Right ventricle myocardium superior (tissue), 1 donor: ENCODE measurements at regions not wholly inside any gene's neighbourhood (a gene's known extent, or its start where the extent isn't known, plus 50 kb on each side); places are given as distances from the start of the nearest gene placed in this dataset.

Experiments used
- ATAC-seq: fragments of 200-7000 bp; cut with Tn5 transposase; one replicate; pipeline ENCODE4 v1.9.1; 2020; ENCODE audit warnings: mild to moderate bottlenecking; ENCODE audit not compliant: poor library complexity
- DNase-seq: peaks from one replicate; pipeline ENCODE4 v3.0.0-alpha.2; 2020
- intact Hi-C: fragments of 100-400 bp; cut with DNase I; formaldehyde crosslinking; loops from one replicate; pipeline ENCODE4 v1.11.2; 2022
- donor health status: DM: no; HTN: yes; CAD: no; lungs with severe emphysema.

DNA sequence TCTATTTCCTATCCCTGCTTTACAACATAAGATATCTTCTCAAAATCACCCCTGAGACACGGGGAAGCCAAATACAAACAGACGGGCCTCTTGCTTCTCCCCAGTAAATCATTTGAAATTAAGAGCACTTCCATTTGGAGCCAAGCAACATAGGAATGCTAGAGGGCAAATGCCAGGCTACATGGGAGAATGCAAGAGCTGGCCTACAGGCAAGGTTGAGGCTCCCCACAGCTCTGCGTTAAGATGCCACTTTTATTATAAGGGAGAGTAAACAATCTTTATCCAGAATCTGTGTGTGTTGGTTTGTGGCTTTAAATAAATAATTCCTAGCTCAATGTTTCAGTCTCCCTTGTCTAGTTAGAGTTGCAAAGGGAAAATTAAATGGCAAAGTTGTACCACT is 305.1 kb upstream of the KCNH8 start:
- ATAC-seq: no peak
- intact Hi-C loops: no loop called here
- DNase-seq: no peak

DNA sequence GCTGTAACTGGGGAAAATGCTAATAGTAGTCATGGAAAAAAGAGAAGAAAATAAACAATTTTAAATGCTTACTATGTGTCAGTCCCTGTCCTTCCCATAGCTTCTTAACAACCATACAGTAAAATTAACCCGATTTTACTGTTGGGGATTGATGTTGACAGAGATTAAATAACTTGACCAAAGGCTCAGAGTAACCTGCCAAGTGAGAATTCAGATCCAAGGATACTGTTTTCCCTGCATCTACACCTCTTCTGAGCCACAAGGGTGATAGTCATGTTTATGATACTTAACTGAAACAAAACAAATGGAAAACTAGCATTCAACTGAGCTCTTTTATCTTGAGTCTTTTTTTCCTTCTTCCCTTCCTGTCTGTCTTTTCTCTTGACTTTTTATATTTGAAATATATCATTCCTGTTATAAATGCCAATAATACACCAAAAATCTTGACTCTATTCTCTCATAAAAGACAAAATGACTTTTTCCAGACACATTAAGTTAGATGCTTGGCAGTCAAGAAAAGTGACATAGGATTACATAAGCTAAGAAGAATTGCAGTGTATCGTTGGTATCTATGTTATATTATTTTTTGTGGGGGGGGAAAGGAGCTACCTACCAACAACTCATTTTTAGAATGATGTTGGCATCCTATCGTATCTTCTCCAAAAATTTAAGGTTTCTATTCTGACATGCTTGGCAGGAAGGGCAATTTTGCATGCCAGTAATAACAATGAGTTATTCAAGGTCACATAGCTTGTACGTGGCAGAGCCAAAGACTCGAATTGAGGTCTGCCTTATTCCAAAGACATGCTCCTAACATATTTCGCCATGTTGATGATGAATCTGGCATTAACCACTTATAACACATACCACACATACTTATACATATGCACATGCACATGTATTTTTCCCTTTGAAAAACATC is 306.6 kb upstream of the KCNH8 start:
- ATAC-seq: no peak
- DNase-seq: no peak
- intact Hi-C loops: no loop called here

- DNase-seq: no peak
- intact Hi-C loops: no loop called here
- ATAC-seq: no peak
Measured at GRCh38 chr3:18840535-18841137, 307.7 kb upstream of the KCNH8 start.

GRCh38 chr3:18838758-18839157 is 309.6 kb upstream of the KCNH8 start:
- DNase-seq: no peak
- no peak for ATAC-seq
- intact Hi-C loops: no loop called here

DNA sequence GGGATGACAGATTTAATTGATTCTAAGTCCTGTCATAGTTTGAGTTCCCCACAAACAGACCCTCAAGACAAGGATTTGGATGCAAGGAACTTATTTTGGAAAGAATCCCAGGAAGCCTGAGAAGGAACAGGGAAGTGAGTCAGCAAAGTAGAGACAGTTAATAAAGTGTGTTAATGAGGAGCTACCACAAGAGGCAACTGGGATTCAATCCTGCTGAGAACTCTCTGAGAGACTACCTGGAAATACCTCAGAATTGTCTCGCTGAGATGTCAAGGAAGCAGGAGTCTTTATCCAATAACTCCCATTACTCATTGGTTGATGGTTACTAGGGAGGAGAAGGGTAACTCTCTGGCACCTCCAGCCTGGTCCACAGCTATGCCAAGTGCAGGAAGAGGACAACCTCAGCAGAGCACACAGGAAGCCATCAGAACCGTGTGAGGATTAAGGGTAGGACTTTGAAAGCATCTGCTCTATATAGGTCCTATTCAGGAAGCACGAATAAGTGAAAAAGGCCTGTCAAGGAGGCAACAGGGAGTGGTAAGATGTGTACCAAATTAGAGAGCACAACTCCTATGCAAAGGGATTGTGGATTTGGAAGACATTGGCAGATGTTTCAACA is 311.1 kb upstream of the KCNH8 start:
- intact Hi-C loops: no loop called here
- DNase-seq (no peak), ATAC-seq (no peak)

DNA sequence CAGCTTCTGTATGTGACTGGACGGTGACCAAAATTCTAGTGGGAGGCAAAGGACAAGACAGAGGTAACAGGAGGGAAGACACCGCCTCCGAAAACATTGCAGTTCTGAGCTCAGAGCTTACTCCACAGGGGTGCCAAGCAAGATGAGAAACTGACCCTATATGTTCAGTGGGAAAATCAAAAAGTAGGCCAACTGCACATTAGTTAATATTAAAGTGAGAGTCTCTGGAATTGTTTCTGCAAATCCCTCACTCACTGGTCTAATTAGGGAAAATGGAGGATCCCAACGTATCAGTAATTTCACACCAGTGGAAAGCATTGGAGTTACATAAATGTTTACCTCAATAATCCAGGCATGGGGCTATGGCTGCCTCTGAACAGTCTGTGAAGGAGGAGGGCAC is 313.3 kb upstream of the KCNH8 start:
- ATAC-seq: no peak
- no peak for DNase-seq
- intact Hi-C loops: no loop called here

DNA sequence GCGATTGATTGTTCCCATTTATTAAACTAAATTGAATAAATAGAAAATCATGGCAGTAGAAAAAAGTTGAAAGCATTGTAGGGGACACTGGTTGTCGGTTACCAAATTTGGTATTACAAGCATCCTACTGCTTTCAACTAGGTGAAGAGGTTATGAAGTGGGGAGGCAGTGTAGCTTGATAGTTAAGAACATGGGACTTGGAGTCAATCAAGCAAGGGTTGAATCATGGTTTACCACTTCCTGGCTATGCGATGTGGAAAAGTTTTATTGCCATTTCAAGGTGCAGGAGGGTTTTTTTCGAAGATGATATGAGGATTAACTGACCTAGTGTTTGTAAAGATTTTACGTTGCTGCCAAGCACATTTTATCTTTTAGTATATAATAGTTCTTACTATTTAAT is 318.2 kb upstream of the KCNH8 start:
- intact Hi-C loops: no loop called here
- ATAC-seq: no peak
- no peak for DNase-seq

GRCh38 chr3:18828637-18829036 is 319.7 kb upstream of the KCNH8 start:
- no peak for DNase-seq
- intact Hi-C loops: no loop called here
- no peak for ATAC-seq

GRCh38 chr3:18827664-18828063 is 320.6 kb upstream of the KCNH8 start:
- no peak for ATAC-seq
- intact Hi-C loops: no loop called here
- no peak for DNase-seq

- DNase-seq (no peak), ATAC-seq (no peak)
- intact Hi-C loops: no loop called here
Measured at GRCh38 chr3:18825665-18826064, 322.6 kb upstream of the KCNH8 start.

DNA sequence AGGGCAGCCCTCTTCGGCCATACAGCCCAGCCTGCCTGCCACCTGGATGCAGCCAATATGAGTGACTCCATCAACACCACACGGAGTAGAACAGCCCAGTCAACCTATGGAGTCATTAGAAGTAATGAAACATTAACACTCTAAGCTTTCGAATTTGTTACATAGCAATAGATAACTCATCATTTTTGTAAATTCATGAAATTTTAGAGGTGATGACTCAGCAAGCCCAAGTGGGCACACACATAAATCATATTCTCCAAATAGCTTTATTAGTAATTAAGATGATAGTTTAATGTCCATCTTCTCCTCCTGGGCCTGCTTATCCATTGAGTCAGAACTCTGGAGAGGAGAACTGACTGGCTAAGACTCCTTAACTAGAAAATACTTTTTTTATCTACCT is 335.0 kb upstream of the KCNH8 start:
- no peak for DNase-seq
- intact Hi-C loops: no loop called here

GRCh38 chr3:18812316-18812715 is 336.0 kb upstream of the KCNH8 start:
- intact Hi-C loops: no loop called here
- DNase-seq (no peak), ATAC-seq (no peak)

More for the DNA sequence above, 335.0 kb upstream of the KCNH8 start:
- no peak for ATAC-seq

- ATAC-seq (no peak), DNase-seq (no peak)
- intact Hi-C loops: no loop called here
Measured at GRCh38 chr3:18810306-18810661, 338.0 kb upstream of the KCNH8 start.

GRCh38 chr3:18809640-18810305 is 338.5 kb upstream of the KCNH8 start:
- intact Hi-C loops: no loop called here
- ATAC-seq: no peak

GRCh38 chr3:18808429-18808828 is 339.9 kb upstream of the KCNH8 start:
- intact Hi-C loops: no loop called here
- no peak for DNase-seq
- no peak for ATAC-seq

More at GRCh38 chr3:18809640-18810305, 338.5 kb upstream of the KCNH8 start:
- DNase-seq: no peak

- intact Hi-C loops: no loop called here
- ATAC-seq (no peak), DNase-seq (no peak)
Measured at GRCh38 chr3:18807593-18807992, 340.7 kb upstream of the KCNH8 start.

GRCh38 chr3:18806633-18807032 is 341.7 kb upstream of the KCNH8 start:
- DNase-seq (no peak), ATAC-seq (no peak)
- intact Hi-C loops: no loop called here

DNA sequence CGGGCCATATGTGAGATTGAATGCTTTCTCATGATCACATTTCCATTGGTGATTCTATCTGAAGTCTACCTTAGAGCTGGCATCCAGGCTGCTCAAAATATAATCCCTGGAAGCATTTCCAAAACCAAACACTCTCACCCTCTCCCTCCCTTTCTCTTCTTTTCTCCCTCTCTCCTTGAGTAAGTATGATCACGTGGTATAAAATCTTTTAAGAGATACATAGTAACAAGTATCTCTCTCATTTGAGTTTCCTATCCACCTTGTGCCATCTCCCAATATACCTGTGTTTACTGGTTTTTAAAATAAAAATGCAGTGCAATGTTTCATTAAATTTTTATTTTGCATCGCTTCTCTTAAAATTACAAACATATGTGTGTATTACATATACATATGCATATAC is 350.9 kb upstream of the KCNH8 start:
- ATAC-seq: no peak
- DNase-seq: no peak
- intact Hi-C loops: no loop called here

GRCh38 chr3:18795078-18795477 is 353.2 kb upstream of the KCNH8 start:
- intact Hi-C loops: no loop called here
- DNase-seq: no peak
- no peak for ATAC-seq

GRCh38 chr3:18791752-18792151 is 356.6 kb upstream of the KCNH8 start:
- intact Hi-C loops: no loop called here
- no peak for DNase-seq
- no peak for ATAC-seq
